Motor neuron (in vitro differentiated cells): ENCODE measurements at regions not wholly inside any gene's neighbourhood (a gene's known extent, or its start where the extent isn't known, plus 50 kb on each side); places are given as distances from the start of the nearest gene placed in this dataset.

Experiments used
- ATAC-seq, 8 experiments: fragments of 200-7000 bp; cut with Tn5 transposase; replicated peaks in 6 of 8; 2 replicates each; pipeline ENCODE4 v1.8.0; 2021; ENCODE audit warnings: mild to moderate bottlenecking in 8 of 8, moderate library complexity in 8 of 8
- H3K27ac ChIP-seq, 2 donors: fragments of 250-450 bp; sonication (Bioruptor Pico); 2 replicates each; pipeline ENCODE4 v1.9.0; 2021; ENCODE audit warnings: antibody characterized with exemption in 2 of 2, mild to moderate bottlenecking in 2 of 2, moderate library complexity in 1 of 2
- H3K4me1 ChIP-seq, 2 donors: fragments of 250-450 bp; sonication (Bioruptor Pico); replicated peaks in 1 of 2; 2 replicates each; pipeline ENCODE4 v1.6.1; 2021; ENCODE audit warnings: antibody characterized with exemption in 2 of 2, mild to moderate bottlenecking in 2 of 2, moderate library complexity in 1 of 2
- H3K4me3 ChIP-seq, 5 donors: fragments of 250-450 bp; sonication (Bioruptor Pico); 2 replicates each; pipeline ENCODE4 v1.9.0; 2021; ENCODE audit warnings: antibody characterized with exemption in 5 of 5, mild to moderate bottlenecking in 5 of 5, moderate library complexity in 4 of 5
- WGBS, 10 experiments: fragments of 450-650 bp; shearing (Covaris generic); methylation state at CpG; one replicate each; pipeline ENCODE4 v1.0.0; 2022; 5-methylcytosine and 5-hydroxymethylcytosine counted together
- in situ Hi-C, 9 experiments: fragments of 400-800 bp; cut with MboI; loops; one replicate each; pipeline ENCODE4 v1.15.0; 2021; ENCODE audit warnings: low sequenced_read_pairs in 9 of 9, low pct_unique_long_range_greater_than_20kb in 2 of 9; ENCODE audit not compliant: unreplicated experiment in 9 of 9

GRCh38 chr10:1968257-1969033 lies 231.1 kb upstream of the ADARB2 start:
- Histone ChIP-seq H3K27ac (peak overlapping the region in 1 of 2 donors; percentile 37), H3K4me1 (peaks cover 0 to 26% of the 10 kb centered on the region in 2 donors), H3K4me3 (no peak overlapping the region)
- 3 to 93% (median 80%) methylated on average over 1 to 14 of the region's 14 CpGs for WGBS, 10 experiments
- no peak for ATAC-seq
- in situ Hi-C loops = no loop called here

- in situ Hi-C loops = no loop called here
- Histone ChIP-seq H3K4me1 (peaks cover 0 to 26% of the 10 kb centered on the region in 2 donors), H3K4me3 (no peak overlapping the region), H3K27ac (peak overlapping the region in 1 of 2 donors; percentile 37)
- ATAC-seq = peak in 6 of 8 experiments; percentile 45 to 98 (median 93)
- WGBS, 10 experiments = 4 to 100% (median 43%) methylated on average over 1 to 12 of the region's 14 CpGs
Measured at GRCh38 chr10:1966712-1967376, 229.5 kb upstream of the ADARB2 start.

- ATAC-seq = no peak
- WGBS, 10 experiments = 55 to 98% (median 90%) methylated on average over 2 to 17 of the region's 24 CpGs; no CpG with 5 or more reads in 5 of the 10 experiments
- in situ Hi-C loops = no loop called here
- H3K4me1 ChIP-seq = peaks cover 0 to 26% of the 10 kb centered on the region in 2 donors
- no peak overlapping the region for H3K4me3 ChIP-seq
- no peak overlapping the region for H3K27ac ChIP-seq
Measured at GRCh38 chr10:1964476-1964875, 227.2 kb upstream of the ADARB2 start.

- ATAC-seq = no peak
- H3K27ac ChIP-seq = no peak overlapping the region
- in situ Hi-C loops = no loop called here
Measured at GRCh38 chr10:1963341-1963740, 226.0 kb upstream of the ADARB2 start.

GRCh38 chr10:1961989-1962388 lies 224.7 kb upstream of the ADARB2 start:
- 0 to 100% (median 89%) methylated on average over 1 to 2 of the region's 2 CpGs; no CpG with 5 or more reads in 3 of the 10 experiments for WGBS, 10 experiments
- Histone ChIP-seq H3K4me3 (no peak overlapping the region), H3K4me1 (peaks cover 0 to 8% of the 10 kb centered on the region in 2 donors), H3K27ac (no peak overlapping the region)
- no peak for ATAC-seq
- in situ Hi-C loops = no loop called here

More at GRCh38 chr10:1963341-1963740, 226.0 kb upstream of the ADARB2 start:
- H3K4me1 ChIP-seq = peaks cover 0 to 21% of the 10 kb centered on the region in 2 donors
- no peak overlapping the region for H3K4me3 ChIP-seq
- 34 to 100% (median 85%) methylated on average over 1 to 17 of the region's 22 CpGs; no CpG with 5 or more reads in 1 of the 10 experiments for WGBS, 10 experiments

GRCh38 chr10:1960982-1961381 lies 223.7 kb upstream of the ADARB2 start:
- WGBS, 10 experiments = 14 to 100% (median 92%) methylated on average over 1 to 2 of the region's 2 CpGs; no CpG with 5 or more reads in 3 of the 10 experiments
- ATAC-seq = no peak
- H3K4me1 ChIP-seq = peaks cover 0 to 1% of the 10 kb centered on the region in 2 donors
- no peak overlapping the region for H3K27ac ChIP-seq
- in situ Hi-C loops = no loop called here
- no peak overlapping the region for H3K4me3 ChIP-seq

GRCh38 chr10:1957057-1957456 lies 219.7 kb upstream of the ADARB2 start:
- H3K4me3 ChIP-seq = no peak overlapping the region
- H3K4me1 ChIP-seq = peaks cover 0 to 7% of the 10 kb centered on the region in 2 donors
- WGBS, 10 experiments = 11 to 100% (median 80%) methylated on average over 1 to 4 of the region's 4 CpGs; no CpG with 5 or more reads in 1 of the 10 experiments
- H3K27ac ChIP-seq = no peak overlapping the region
- in situ Hi-C loops = no loop called here
- no peak for ATAC-seq

GRCh38 chr10:1954300-1954699 lies 217.0 kb upstream of the ADARB2 start:
- no peak overlapping the region for H3K27ac ChIP-seq
- no peak overlapping the region for H3K4me3 ChIP-seq
- ATAC-seq = no peak
- WGBS, 10 experiments = 20 to 100% (median 89%) methylated on average over 1 to 3 of the region's 3 CpGs; no CpG with 5 or more reads in 1 of the 10 experiments
- in situ Hi-C loops = no loop called here
- peaks cover 4 to 25% of the 10 kb centered on the region in 2 donors for H3K4me1 ChIP-seq

- WGBS, 10 experiments = 39 to 100% (median 93%) methylated on average over 1 to 20 of the region's 55 CpGs; no CpG with 5 or more reads in 2 of the 10 experiments
- no peak for ATAC-seq
- Histone ChIP-seq H3K4me3 (no peak overlapping the region), H3K27ac (no peak overlapping the region), H3K4me1 (peaks cover 4 to 25% of the 10 kb centered on the region in 2 donors)
- in situ Hi-C loops = no loop called here
Measured at GRCh38 chr10:1952126-1953095, 215.1 kb upstream of the ADARB2 start.

- H3K27ac ChIP-seq = peak overlapping the region in 1 of 2 donors; percentile 22
- peak in 5 of 8 experiments; percentile 29 to 83 (median 71) for ATAC-seq
- H3K4me1 ChIP-seq = peaks cover 4 to 25% of the 10 kb centered on the region in 2 donors
- H3K4me3 ChIP-seq = no peak overlapping the region
- in situ Hi-C loops = no loop called here
- 14 to 62% (median 50%) methylated on average over 1 to 7 of the region's 7 CpGs for WGBS, 10 experiments
Measured at GRCh38 chr10:1950803-1951495, 213.6 kb upstream of the ADARB2 start.

GRCh38 chr10:1947464-1948003 lies 210.2 kb upstream of the ADARB2 start:
- no peak for ATAC-seq
- WGBS, 10 experiments = 0 to 100% (median 59%) methylated on average over 1 to 4 of the region's 4 CpGs; no CpG with 5 or more reads in 2 of the 10 experiments
- Histone ChIP-seq H3K4me1 (peaks cover 4 to 18% of the 10 kb centered on the region in 2 donors), H3K27ac (no peak overlapping the region), H3K4me3 (no peak overlapping the region)
- in situ Hi-C loops = no loop called here

GRCh38 chr10:1944487-1944886 lies 207.2 kb upstream of the ADARB2 start:
- Histone ChIP-seq H3K27ac (no peak overlapping the region), H3K4me1 (no peaks in the 10 kb centered on the region), H3K4me3 (no peak overlapping the region)
- in situ Hi-C loops = no loop called here
- WGBS, 10 experiments = 0 to 90% (median 70%) methylated on average over 1 to 8 of the region's 11 CpGs
- no peak for ATAC-seq
